CD4-positive, alpha-beta T cell treated with Interleukin-17A for 4 hours (primary cell): ENCODE measurements at regions not wholly inside any gene's neighbourhood (a gene's known extent, or its start where the extent isn't known, plus 50 kb on each side); places are given as distances from the start of the nearest gene placed in this dataset.
"Not testable (repeated sequence)": the region's sequence is repeated elsewhere in the genome, so short reads cannot be mapped to it uniquely, and the experiment has no call there.

Experiments used
- DNase-seq: peaks from one replicate; pipeline ENCODE4 v3.0.0-alpha.2; 2020; ENCODE audit warnings: mixed read lengths

GRCh38 chr10:63675171-63675570 lies 154.0 kb downstream of the REEP3 start:
- DNase-seq = no peak

- no peak for DNase-seq
These were observed 155.8 kb downstream of the REEP3 start for GRCh38 chr10:63677001-63677400.

GRCh38 chr10:63680545-63680944 lies 159.3 kb downstream of the REEP3 start:
- not testable (repeated sequence) for DNase-seq

GRCh38 chr10:63681993-63682697 lies 160.9 kb downstream of the REEP3 start:
- no peak for DNase-seq

- not testable (repeated sequence) for DNase-seq
These were observed 161.5 kb downstream of the REEP3 start for GRCh38 chr10:63682698-63683052.

- no peak for DNase-seq
These were observed 162.0 kb downstream of the REEP3 start for GRCh38 chr10:63683223-63683622.

- DNase-seq = no peak
These were observed 162.5 kb downstream of the REEP3 start for GRCh38 chr10:63683686-63684085.

- no peak for DNase-seq
These were observed 163.2 kb downstream of the REEP3 start for GRCh38 chr10:63684257-63684936.

- DNase-seq = no peak
These were observed 168.6 kb downstream of the REEP3 start for GRCh38 chr10:63689768-63690167.

- no peak for DNase-seq
These were observed 171.2 kb downstream of the REEP3 start for GRCh38 chr10:63692220-63692896.

GRCh38 chr10:63693021-63693420 lies 171.8 kb downstream of the REEP3 start:
- not testable (repeated sequence) for DNase-seq

- DNase-seq = no peak
These were observed 175.0 kb downstream of the REEP3 start for GRCh38 chr10:63696205-63696604.

- no peak for DNase-seq
These were observed 177.0 kb downstream of the REEP3 start for GRCh38 chr10:63697956-63698786.

GRCh38 chr10:63698787-63699150 lies 177.6 kb downstream of the REEP3 start:
- no peak for DNase-seq

GRCh38 chr10:63699785-63700613 lies 178.8 kb downstream of the REEP3 start:
- DNase-seq = no peak

- DNase-seq = no peak
These were observed 179.5 kb downstream of the REEP3 start for GRCh38 chr10:63700631-63701156.

GRCh38 chr10:63702092-63702491 lies 180.9 kb downstream of the REEP3 start:
- DNase-seq = no peak

- no peak for DNase-seq
These were observed 182.0 kb downstream of the REEP3 start for GRCh38 chr10:63703113-63703670.

GRCh38 chr10:63703740-63704345 lies 182.6 kb downstream of the REEP3 start:
- DNase-seq = no peak

GRCh38 chr10:63707254-63707910 lies 186.2 kb downstream of the REEP3 start:
- DNase-seq = peak; percentile 7

GRCh38 chr10:63708421-63708820 lies 187.2 kb downstream of the REEP3 start:
- DNase-seq = no peak
